AG10803 (cell line): ENCODE measurements at regions not wholly inside any gene's neighbourhood (a gene's known extent, or its start where the extent isn't known, plus 50 kb on each side); places are given as distances from the start of the nearest gene placed in this dataset.

Source experiments
- DNase-seq: peaks from one replicate; pipeline ENCODE4 v3.0.0; 2010; ENCODE audit warnings: low read depth
- H3K4me3 ChIP-seq: 2 replicates; pipeline ENCODE4 v1.5.1; 2011; ENCODE audit warnings: mild to moderate bottlenecking, low read length, control low read depth
- CTCF ChIP-seq: conservative IDR thresholded peaks from 2 replicates; pipeline ENCODE4 v1.5.1; 2011; ENCODE audit warnings: mild to moderate bottlenecking, low read length, control low read depth, inconsistent platforms

GRCh38 chr18:55166260-55166598 is 207.0 kb upstream of the CCDC68 start:
- no peak overlapping the region for H3K4me3 ChIP-seq
- DNase-seq, result no peak
- no peak for TF ChIP-seq CTCF

GRCh38 chr18:55163550-55163949 is 204.3 kb upstream of the CCDC68 start:
- H3K4me3 ChIP-seq, result no peak overlapping the region
- no peak for DNase-seq
- no peak for TF ChIP-seq CTCF

- DNase-seq, result no peak
- no peak overlapping the region for H3K4me3 ChIP-seq
- no peak for TF ChIP-seq CTCF
Observed at GRCh38 chr18:55161916-55162315, 202.7 kb upstream of the CCDC68 start.

GRCh38 chr18:55159027-55159426 is 199.8 kb upstream of the CCDC68 start:
- no peak overlapping the region for H3K4me3 ChIP-seq
- no peak for TF ChIP-seq CTCF
- no peak for DNase-seq

GRCh38 chr18:55158570-55158969 is 199.3 kb upstream of the CCDC68 start:
- no peak for TF ChIP-seq CTCF
- H3K4me3 ChIP-seq, result no peak overlapping the region
- DNase-seq, result no peak

- no peak for TF ChIP-seq CTCF
- H3K4me3 ChIP-seq, result no peak overlapping the region
- DNase-seq, result no peak
Observed at GRCh38 chr18:55153346-55153745, 194.1 kb upstream of the CCDC68 start.

GRCh38 chr18:55152801-55153200 is 193.5 kb upstream of the CCDC68 start:
- no peak for TF ChIP-seq CTCF
- H3K4me3 ChIP-seq, result no peak overlapping the region
- no peak for DNase-seq
